GM12878 (cell line): ENCODE measurements at regions not wholly inside any gene's neighbourhood (a gene's known extent, or its start where the extent isn't known, plus 50 kb on each side); places are given as distances from the start of the nearest gene placed in this dataset.

Experiments used
- BRCA1 ChIP-seq: IDR thresholded peaks from 2 replicates; pipeline ENCODE4 v1.6.1; 2011; ENCODE audit warnings: low read depth, low read length, improper control_type of control experiment
- CREB1 ChIP-seq: IDR thresholded peaks from 2 replicates; pipeline ENCODE4 v1.6.1; 2012; ENCODE audit warnings: low read depth, mild to moderate bottlenecking, inconsistent platforms
- CUX1 ChIP-seq: IDR thresholded peaks from 2 replicates; pipeline ENCODE4 v1.6.1; 2012; ENCODE audit warnings: improper control_type of control experiment, low read depth, low read length; ENCODE audit not compliant: insufficient replicate concordance
- E4F1 ChIP-seq: fragments of 450-650 bp; IDR thresholded peaks from 2 replicates; pipeline ENCODE4 v1.6.1; 2018; ENCODE audit warnings: borderline replicate concordance, mild to moderate bottlenecking; ENCODE audit not compliant: partially characterized antibody
- EZH2 ChIP-seq: IDR thresholded peaks from 2 replicates; pipeline ENCODE4 v1.6.1; 2012; ENCODE audit warnings: low read depth, mild to moderate bottlenecking, control low read depth, inconsistent platforms, low read length, borderline replicate concordance; ENCODE audit not compliant: control insufficient read depth
- GABPA ChIP-seq: IDR thresholded peaks from 2 replicates; pipeline ENCODE4 v1.6.1; 2014; ENCODE audit warnings: antibody characterized with exemption, low read depth, mild to moderate bottlenecking, inconsistent platforms
- KLF5 ChIP-seq: fragments of 450-650 bp; IDR thresholded peaks from 2 replicates; pipeline ENCODE4 v1.6.1; 2014; ENCODE audit warnings: mild to moderate bottlenecking; ENCODE audit not compliant: partially characterized antibody
- POLR2A ChIP-seq: IDR thresholded peaks from 2 replicates; pipeline ENCODE4 v1.6.1; 2011; ENCODE audit warnings: low read depth, mild to moderate bottlenecking, low read length
- REST ChIP-seq: IDR thresholded peaks from 2 replicates; pipeline ENCODE4 v1.6.1; 2012; ENCODE audit warnings: mild to moderate bottlenecking, low read depth, low read length
- SMARCA5 ChIP-seq: fragments of 450-650 bp; IDR thresholded peaks from 2 replicates; pipeline ENCODE4 v1.6.1; 2017; ENCODE audit warnings: mild to moderate bottlenecking
- SREBF2 ChIP-seq: IDR thresholded peaks from 2 replicates; pipeline ENCODE4 v1.6.1; 2012; ENCODE audit warnings: mild to moderate bottlenecking, low read length
- TAF1 ChIP-seq: IDR thresholded peaks from 2 replicates; pipeline ENCODE4 v1.6.1; 2011; ENCODE audit warnings: mild to moderate bottlenecking, low read depth, low read length, borderline replicate concordance
- ZBTB40 ChIP-seq: fragments of 450-650 bp; IDR thresholded peaks from 2 replicates; pipeline ENCODE4 v1.6.1; 2016; ENCODE audit warnings: mild to moderate bottlenecking, moderate library complexity, borderline replicate concordance
- ZNF384 ChIP-seq: IDR thresholded peaks from 2 replicates; pipeline ENCODE4 v1.6.1; 2012; ENCODE audit warnings: low read depth, mild to moderate bottlenecking, low read length, improper control_type of control experiment, borderline replicate concordance

GRCh38 chr21:25188677-25189079 lies 418.6 kb downstream of the MRPL39 start (continued):
- TF ChIP-seq ZNF384 (no peak), REST (no peak), SMARCA5 (no peak), GABPA (peak; percentile 62; the same call in 1 of the 2 replicates), EZH2 (no peak), ZBTB40 (no peak), CUX1 (no peak), POLR2A (no peak), BRCA1 (no peak), CREB1 (0 out of 2 replicates have a peak, but pooled peaks have one; percentile 16), E4F1 (no peak), SREBF2 (no peak), KLF5 (no peak), TAF1 (no peak)
